ENCODE measurements at regions not wholly inside any gene's neighbourhood (a gene's known extent, or its start where the extent isn't known, plus 50 kb on each side); places are given as distances from the start of the nearest gene placed in this dataset.
A peak's percentile ranks its signal among the peaks of the same experiment; 100 is the strongest.
"Not testable (repeated sequence)": the region's sequence is repeated elsewhere in the genome, so short reads cannot be mapped to it uniquely, and the experiment has no call there.

DNA sequence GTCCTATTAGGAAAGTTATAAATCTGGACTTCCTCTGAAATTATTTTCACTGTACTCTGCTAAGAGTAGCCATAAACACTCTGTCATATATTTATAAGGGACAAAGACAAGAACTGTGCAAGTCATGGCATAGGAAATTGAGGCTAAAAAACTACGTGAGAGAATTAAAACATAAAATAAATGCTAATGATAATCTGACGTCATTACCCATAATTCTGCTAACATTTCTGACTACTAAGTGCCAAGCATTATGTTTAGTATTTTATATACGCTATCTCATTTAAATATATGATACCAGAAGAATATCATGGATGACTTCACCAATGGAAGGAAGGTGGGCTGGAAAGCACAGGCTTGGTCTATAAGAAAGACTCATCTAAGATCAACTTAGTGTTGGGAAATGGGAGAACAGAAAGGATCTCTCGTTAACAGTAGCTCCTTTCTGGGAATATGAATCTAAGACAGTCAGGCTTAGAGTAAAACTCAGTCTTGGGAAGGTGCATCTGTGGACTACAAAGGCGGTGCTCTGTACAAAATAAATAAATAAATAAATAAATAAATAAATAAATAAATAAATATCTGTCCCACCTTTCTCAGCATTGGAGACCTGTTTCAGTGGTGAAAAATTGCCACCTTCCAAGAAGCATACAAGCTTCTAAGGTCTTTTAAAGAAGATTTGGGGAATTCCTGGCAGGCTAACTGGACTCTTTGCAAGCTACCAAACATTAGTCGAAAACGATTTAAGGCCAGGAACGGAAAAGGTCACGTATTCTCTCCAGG, 267.4 kb downstream of the CGGBP1 start:
- no peaks in the 10 kb centered on the region for H3K9me3 ChIP-seq
- H3K27me3 ChIP-seq, result peaks cover 0 to 30% of the 10 kb centered on the region in 2 donors
- TF ChIP-seq POLR2A (IDR thresholded peaks at IDR 0.05), result no peak
- no peak for TF ChIP-seq EP300 (IDR thresholded peaks at IDR 0.05)
- TF ChIP-seq, protein P1, sequence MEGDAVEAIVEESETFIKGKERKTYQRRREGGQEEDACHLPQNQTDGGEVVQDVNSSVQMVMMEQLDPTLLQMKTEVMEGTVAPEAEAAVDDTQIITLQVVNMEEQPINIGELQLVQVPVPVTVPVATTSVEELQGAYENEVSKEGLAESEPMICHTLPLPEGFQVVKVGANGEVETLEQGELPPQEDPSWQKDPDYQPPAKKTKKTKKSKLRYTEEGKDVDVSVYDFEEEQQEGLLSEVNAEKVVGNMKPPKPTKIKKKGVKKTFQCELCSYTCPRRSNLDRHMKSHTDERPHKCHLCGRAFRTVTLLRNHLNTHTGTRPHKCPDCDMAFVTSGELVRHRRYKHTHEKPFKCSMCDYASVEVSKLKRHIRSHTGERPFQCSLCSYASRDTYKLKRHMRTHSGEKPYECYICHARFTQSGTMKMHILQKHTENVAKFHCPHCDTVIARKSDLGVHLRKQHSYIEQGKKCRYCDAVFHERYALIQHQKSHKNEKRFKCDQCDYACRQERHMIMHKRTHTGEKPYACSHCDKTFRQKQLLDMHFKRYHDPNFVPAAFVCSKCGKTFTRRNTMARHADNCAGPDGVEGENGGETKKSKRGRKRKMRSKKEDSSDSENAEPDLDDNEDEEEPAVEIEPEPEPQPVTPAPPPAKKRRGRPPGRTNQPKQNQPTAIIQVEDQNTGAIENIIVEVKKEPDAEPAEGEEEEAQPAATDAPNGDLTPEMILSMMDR (IDR thresholded peaks at IDR 0.05), result no peak
- peak overlapping the region in 1 of 4 donors; percentile 18 for H3K27ac ChIP-seq
- whole genome bisulfite sequencing, 2 donors, result 79 to 80% methylated on average over 9 of the region's 9 CpGs
- no peak for DNase-seq (ENCODE audit: low spot score in 2 of 2)
- H3K4me3 ChIP-seq, result peak overlapping the region in 1 of 4 donors; percentile 58
- peaks cover 0 to 18% (median 5%) of the 10 kb centered on the region in 4 donors for H3K4me1 ChIP-seq
- H3K36me3 ChIP-seq, result no peaks in the 10 kb centered on the region

DNA sequence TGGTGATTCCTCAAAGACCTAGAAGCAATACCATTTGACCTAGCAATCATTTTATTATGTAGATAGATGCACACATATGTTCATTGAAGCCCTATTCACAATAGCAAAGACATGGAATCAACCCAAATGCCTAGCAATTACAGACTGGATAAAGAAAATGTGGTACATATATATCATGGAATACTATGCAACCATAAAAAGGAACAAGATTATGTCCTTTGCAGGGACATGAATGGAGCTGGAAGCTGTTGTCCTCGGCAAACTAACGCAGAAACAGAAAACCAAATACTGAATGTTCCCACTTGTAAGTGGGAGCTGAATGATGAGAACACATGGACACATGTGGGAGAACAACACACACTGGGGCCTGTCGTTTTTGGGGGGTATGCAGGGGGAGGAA, 269.8 kb downstream of the CGGBP1 start:
- not testable (repeated sequence) for H3K9me3 ChIP-seq; H3K4me3 ChIP-seq; DNase-seq (ENCODE audit: low spot score in 2 of 2); H3K27ac ChIP-seq; H3K36me3 ChIP-seq
- Histone ChIP-seq H3K27me3 (peaks cover 0 to 30% of the 10 kb centered on the region in 2 donors), H3K4me1 (peaks cover 0 to 18% (median 5%) of the 10 kb centered on the region in 4 donors)
- WGBS, 2 donors, result 81 to 84% methylated on average over 3 of the region's 3 CpGs

DNA sequence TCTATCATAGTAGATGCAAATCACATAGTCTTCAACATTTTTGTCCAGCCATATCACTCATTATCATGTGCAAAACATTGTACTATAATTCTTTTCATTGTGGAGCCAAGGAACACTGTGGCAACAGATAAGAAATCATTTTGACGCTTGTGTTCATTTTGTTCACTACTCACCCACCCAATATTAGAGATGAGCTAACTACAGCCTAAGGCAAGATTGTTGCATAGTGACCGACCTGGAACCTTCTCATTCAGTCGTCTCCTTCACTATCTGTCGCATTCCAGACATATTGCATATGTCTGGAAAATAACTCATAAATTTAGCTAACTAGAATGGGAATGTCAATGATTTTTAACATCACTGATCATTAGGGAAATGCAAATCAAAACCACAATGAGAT, 270.3 kb downstream of the CGGBP1 start:
- H3K27ac ChIP-seq, result no peak overlapping the region

DNA sequence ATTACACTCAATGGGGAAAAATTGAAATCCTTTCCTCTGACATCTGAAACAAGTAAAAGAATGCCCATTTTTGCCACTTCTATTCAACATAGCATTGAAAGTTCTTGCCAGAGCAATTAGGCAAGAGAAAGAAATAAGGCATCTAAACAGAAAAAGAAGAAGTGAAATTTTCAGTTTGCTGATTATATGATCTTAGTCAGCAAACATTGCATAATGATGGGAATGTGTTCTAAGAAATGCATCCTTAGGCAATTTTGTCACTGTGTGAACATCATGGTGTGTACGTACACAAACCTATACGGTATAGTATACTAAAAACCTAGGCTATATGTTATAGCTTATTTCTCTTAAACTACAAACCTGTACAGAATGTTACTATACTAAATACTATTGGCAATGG, 278.0 kb downstream of the CGGBP1 start:
- no peak for DNase-seq (ENCODE audit: low spot score in 2 of 2)
- no peak overlapping the region for H3K27ac ChIP-seq
- H3K36me3 ChIP-seq, result no peaks in the 10 kb centered on the region
- no peak overlapping the region for H3K4me3 ChIP-seq
- TF ChIP-seq EP300 (IDR thresholded peaks at IDR 0.05), result peak in 1 of 2 donors; percentile 35
- TF ChIP-seq, protein P1 (IDR thresholded peaks at IDR 0.05), result no peak
- no peak for TF ChIP-seq POLR2A (IDR thresholded peaks at IDR 0.05)
- H3K9me3 ChIP-seq, result peaks cover 0 to 3% (median 0%) of the 10 kb centered on the region in 4 donors
- WGBS, 2 donors, result 86 to 96% methylated on average over 2 of the region's 2 CpGs
- no peaks in the 10 kb centered on the region for H3K4me1 ChIP-seq
- no peaks in the 10 kb centered on the region for H3K27me3 ChIP-seq

More for the DNA sequence above, 270.3 kb downstream of the CGGBP1 start:
- H3K27me3 ChIP-seq, result peaks cover 0 to 30% of the 10 kb centered on the region in 2 donors
- H3K4me3 ChIP-seq, result no peak overlapping the region
- H3K9me3 ChIP-seq, result no peaks in the 10 kb centered on the region
- WGBS, 2 donors, result 84% methylated on average over 4 of the region's 4 CpGs
- H3K4me1 ChIP-seq, result peaks cover 0 to 17% (median 5%) of the 10 kb centered on the region in 4 donors
- H3K36me3 ChIP-seq, result no peaks in the 10 kb centered on the region
- DNase-seq (ENCODE audit: low spot score in 2 of 2), result no peak
- no peak for TF ChIP-seq POLR2A (IDR thresholded peaks at IDR 0.05)

DNA sequence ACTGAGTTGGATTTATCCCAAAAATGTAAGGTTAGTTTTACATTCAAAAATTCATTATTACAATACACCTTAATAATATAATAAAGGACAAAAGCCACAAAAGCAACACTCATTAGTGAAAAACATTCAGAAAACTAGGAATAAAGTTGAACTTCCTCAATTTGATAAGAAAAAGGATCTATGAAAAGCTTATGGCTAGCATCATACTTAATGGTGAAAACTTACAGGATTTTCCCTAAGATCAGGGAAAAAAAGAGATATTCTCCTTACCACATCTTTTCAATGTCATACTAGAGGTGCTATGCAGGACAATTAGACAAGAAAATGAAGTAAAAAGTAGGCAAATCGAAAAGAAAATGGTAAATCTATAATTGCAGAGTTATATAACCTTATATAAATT, 279.9 kb downstream of the CGGBP1 start:
- Histone ChIP-seq H3K9me3 (peaks cover 0 to 3% (median 0%) of the 10 kb centered on the region in 4 donors), H3K4me3 (no peak overlapping the region), H3K27me3 (no peaks in the 10 kb centered on the region), H3K4me1 (no peaks in the 10 kb centered on the region), H3K27ac (no peak overlapping the region), H3K36me3 (no peaks in the 10 kb centered on the region)
- 75 to 79% methylated on average over 1 of the region's 1 CpG for WGBS, 2 donors
- DNase-seq (ENCODE audit: low spot score in 2 of 2), result no peak
- TF ChIP-seq, protein P1 (IDR thresholded peaks at IDR 0.05), result no peak
- TF ChIP-seq EP300 (IDR thresholded peaks at IDR 0.05), result no peak
- no peak for TF ChIP-seq POLR2A (IDR thresholded peaks at IDR 0.05)

DNA sequence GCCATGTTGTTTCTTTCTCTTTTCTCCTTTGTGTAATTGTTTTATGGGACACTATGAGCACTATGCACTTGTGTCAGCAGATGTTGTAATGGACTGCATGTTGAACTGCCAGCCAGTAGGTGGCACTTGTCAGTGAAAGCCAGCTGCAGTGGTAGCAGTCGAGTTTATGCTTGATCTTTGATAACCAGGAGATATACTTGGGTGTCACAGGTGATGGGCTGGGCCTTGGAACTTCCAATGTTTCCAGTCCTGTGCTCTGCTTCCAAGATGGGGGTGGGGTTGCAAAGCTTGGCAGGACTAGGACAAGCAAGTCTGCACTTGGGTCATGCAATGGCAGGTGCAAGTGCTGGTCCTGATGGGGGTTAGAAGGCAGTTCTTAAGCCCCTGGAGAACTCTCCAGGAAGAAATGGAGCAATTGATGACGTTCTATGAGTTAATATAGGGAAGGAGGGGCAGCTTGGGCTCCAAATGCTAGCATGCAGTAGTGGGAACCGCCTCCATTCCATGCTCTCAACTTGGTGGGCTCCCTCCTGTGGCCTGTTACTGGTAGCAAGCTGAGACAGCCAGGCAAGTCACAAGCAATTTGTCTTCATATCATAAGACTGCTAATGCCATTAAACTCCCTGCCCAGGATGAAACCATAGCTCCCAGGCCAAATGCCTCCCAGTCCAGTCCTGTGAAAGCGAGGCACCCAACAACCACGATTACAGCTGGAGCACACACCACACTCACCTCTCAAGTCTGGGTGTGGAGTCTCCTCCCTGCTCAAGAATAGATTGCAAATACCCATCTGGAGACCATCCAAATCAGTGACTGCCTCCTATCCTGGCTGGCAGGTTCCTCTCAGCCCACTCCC, 287.2 kb downstream of the CGGBP1 start:
- WGBS, 2 donors, result 62 to 67% methylated on average over 5 of the region's 5 CpGs

More for the DNA sequence above, 287.2 kb downstream of the CGGBP1 start:
- Histone ChIP-seq H3K36me3 (no peaks in the 10 kb centered on the region), H3K27me3 (no peaks in the 10 kb centered on the region), H3K4me1 (no peaks in the 10 kb centered on the region), H3K9me3 (no peaks in the 10 kb centered on the region), H3K4me3 (no peak overlapping the region), H3K27ac (no peak overlapping the region)
- DNase-seq (ENCODE audit: low spot score in 2 of 2), result no peak
- TF ChIP-seq, protein P1 (IDR thresholded peaks at IDR 0.05), result peak in 4 of 5 experiments; percentile 30 to 47 (median 34)
- TF ChIP-seq EP300 (IDR thresholded peaks at IDR 0.05), result no peak
